ENCODE measurements at regions not wholly inside any gene's neighbourhood (a gene's known extent, or its start where the extent isn't known, plus 50 kb on each side); places are given as distances from the start of the nearest gene placed in this dataset.

DNA sequence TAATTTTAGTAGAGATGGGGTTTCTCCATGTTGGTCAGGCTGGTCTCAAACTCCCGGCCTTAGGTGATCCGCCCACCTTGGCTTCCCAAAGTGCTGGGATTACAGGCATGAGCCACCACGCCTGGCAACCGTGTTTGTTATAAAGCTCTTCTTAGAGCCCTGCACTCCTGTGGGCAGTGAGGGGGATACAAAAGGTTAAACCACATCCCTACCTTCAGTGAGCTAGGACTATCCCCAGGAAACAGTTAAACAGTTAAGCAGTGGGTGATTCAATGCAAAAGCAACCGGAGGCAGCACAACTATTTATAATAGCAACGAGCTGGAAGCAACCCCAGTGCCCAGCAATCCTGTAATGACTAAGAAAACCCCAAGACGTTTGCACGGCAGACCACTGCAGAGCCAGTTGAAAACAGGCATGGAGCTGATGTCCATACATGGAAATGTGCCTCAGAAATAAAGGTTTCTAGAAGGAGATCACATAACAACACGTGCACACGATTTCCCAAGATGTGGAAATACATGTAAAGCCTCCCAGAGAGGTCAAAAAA lies 107.2 kb upstream of the LYZL2 start (continued):
- TF ChIP-seq TEAD4 (IDR thresholded peaks at IDR 0.05; ENCODE audit: low read depth, low read length) (no peak), HDAC2 (IDR thresholded peaks at IDR 0.05; ENCODE audit: borderline replicate concordance in 1 of 2, low read depth in 2 of 2, low read length in 2 of 2) (no peak), SIX5 (IDR thresholded peaks at IDR 0.05; ENCODE audit: low read depth, low read length) (no peak), KDM4A (IDR thresholded peaks at IDR 0.05; ENCODE audit: low read depth, low read length, severe bottlenecking) (no peak)

All from H1 (cell line).